GM23338 (cell line): ENCODE measurements at regions not wholly inside any gene's neighbourhood (a gene's known extent, or its start where the extent isn't known, plus 50 kb on each side); places are given as distances from the start of the nearest gene placed in this dataset.

Experiments
- ATAC-seq: fragments of 200-7000 bp; cut with Tn5 transposase; 3 replicates; pipeline ENCODE4 v1.9.1; 2020
- DNase-seq: peaks from one replicate; pipeline ENCODE4 v3.0.0-alpha.2; 2015; ENCODE audit warnings: low spot score
- H2AFZ ChIP-seq: fragments of 200-600 bp; sonication (generic); 2 replicates; pipeline ENCODE4 v1.8.0; 2016; ENCODE audit warnings: antibody characterized with exemption, mild to moderate bottlenecking, moderate library complexity
- H3F3A ChIP-seq: fragments of 200-600 bp; sonication (generic); replicated peaks from 2 replicates; pipeline ENCODE4 v1.8.0; 2017; ENCODE audit warnings: antibody characterized with exemption, mixed run types, low read depth
- H3K27ac ChIP-seq: fragments of 200-600 bp; sonication (generic); 2 replicates; pipeline ENCODE4 v1.6.1; 2016; ENCODE audit warnings: low read depth
- H3K27me3 ChIP-seq: fragments of 200-600 bp; sonication (generic); 2 replicates; pipeline ENCODE4 v1.8.0; 2016; ENCODE audit warnings: mild to moderate bottlenecking, mixed run types, moderate library complexity; ENCODE audit not compliant: insufficient read depth
- H3K36me3 ChIP-seq: fragments of 200-600 bp; sonication (generic); 2 replicates; pipeline ENCODE4 v1.8.0; 2016; ENCODE audit warnings: mild to moderate bottlenecking; ENCODE audit not compliant: insufficient read depth
- H3K4me1 ChIP-seq: fragments of 200-600 bp; sonication (generic); 2 replicates; pipeline ENCODE4 v1.8.0; 2016; ENCODE audit warnings: mild to moderate bottlenecking, moderate library complexity; ENCODE audit not compliant: insufficient read depth
- H3K4me2 ChIP-seq: fragments of 200-600 bp; sonication (generic); 2 replicates; pipeline ENCODE4 v1.7.1; 2017; ENCODE audit warnings: mixed run types
- H3K4me3 ChIP-seq: fragments of 200-600 bp; sonication (generic); 2 replicates; pipeline ENCODE4 v1.6.1; 2016; ENCODE audit warnings: mixed run types
- H3K79me2 ChIP-seq: fragments of 200-600 bp; sonication (generic); replicated peaks from 2 replicates; pipeline ENCODE4 v1.8.0; 2017; ENCODE audit warnings: mild to moderate bottlenecking; ENCODE audit not compliant: insufficient read depth
- H3K9me2 ChIP-seq: fragments of 200-600 bp; sonication (generic); 2 replicates; pipeline ENCODE4 v1.8.0; 2017; ENCODE audit not compliant: insufficient read depth
- H4K20me1 ChIP-seq: fragments of 200-600 bp; sonication (generic); replicated peaks from 2 replicates; pipeline ENCODE4 v1.8.0; 2017; ENCODE audit warnings: mild to moderate bottlenecking; ENCODE audit not compliant: insufficient read depth
- H3K27ac Mint-ChIP-seq: 2 replicates; pipeline ENCODE4 v1.8.0; 2020; ENCODE audit warnings: inconsistent platforms, mild to moderate bottlenecking, moderate library complexity, mixed read lengths
- H3K27me3 Mint-ChIP-seq: 3 replicates; pipeline ENCODE4 v1.8.0; 2022; ENCODE audit warnings: low read depth, mild to moderate bottlenecking, moderate library complexity, mixed read lengths, inconsistent platforms; ENCODE audit not compliant: insufficient read depth, poor library complexity
- H3K36me3 Mint-ChIP-seq: 3 replicates; pipeline ENCODE4 v1.8.0; 2021; ENCODE audit warnings: low read depth, mild to moderate bottlenecking, inconsistent platforms, moderate library complexity, mixed read lengths
- H3K4me1 Mint-ChIP-seq: 3 replicates; pipeline ENCODE4 v1.8.0; 2020; ENCODE audit warnings: mild to moderate bottlenecking, inconsistent platforms, mixed read lengths
- H3K4me3 Mint-ChIP-seq: 3 replicates; pipeline ENCODE4 v1.8.0; 2021; ENCODE audit warnings: moderate library complexity, mild to moderate bottlenecking, inconsistent platforms, mixed read lengths
- H3K9me3 Mint-ChIP-seq: 3 replicates; pipeline ENCODE4 v1.8.0; 2020; ENCODE audit warnings: moderate library complexity, mild to moderate bottlenecking, inconsistent platforms, mixed read lengths
- CREB1 ChIP-seq: fragments of 250-450 bp; sonication (Bioruptor Pico); IDR thresholded peaks from 2 replicates; pipeline ENCODE4 v1.5.0; 2020; ENCODE audit warnings: low read depth, mild to moderate bottlenecking, moderate library complexity
- EZH2 ChIP-seq: fragments of 200-600 bp; sonication (generic); IDR thresholded peaks from one replicate; pipeline ENCODE4 v1.8.0; 2017; ENCODE audit warnings: antibody characterized with exemption, mild to moderate bottlenecking, low read depth; ENCODE audit not compliant: unreplicated experiment
- EZH2phosphoT487 ChIP-seq: fragments of 200-600 bp; sonication (generic); IDR thresholded peaks from one replicate; pipeline ENCODE4 v1.8.1; 2018; ENCODE audit warnings: antibody characterized with exemption; ENCODE audit not compliant: unreplicated experiment
- JUNB ChIP-seq: IDR thresholded peaks from one replicate; pipeline ENCODE4 v1.6.1; 2016; ENCODE audit warnings: antibody characterized with exemption; ENCODE audit not compliant: unreplicated experiment
- NANOG ChIP-seq: IDR thresholded peaks from 2 replicates; pipeline ENCODE4 v1.6.1; 2016; ENCODE audit warnings: antibody characterized with exemption, borderline replicate concordance
- POLR2AphosphoS5 ChIP-seq: IDR thresholded peaks from 2 replicates; pipeline ENCODE4 v1.6.1; 2016; ENCODE audit warnings: antibody characterized with exemption, low read depth
- STAT1 ChIP-seq: IDR thresholded peaks from one replicate; pipeline ENCODE4 v1.6.1; 2016; ENCODE audit warnings: antibody characterized with exemption; ENCODE audit not compliant: unreplicated experiment
- ZNF114 ChIP-seq: fragments of 250-450 bp; sonication (Bioruptor Pico); IDR thresholded peaks from 2 replicates; pipeline ENCODE4 v1.5.0; 2020; ENCODE audit warnings: mild to moderate bottlenecking, moderate library complexity
- ZNF331 ChIP-seq: fragments of 250-450 bp; sonication (Bioruptor Pico); IDR thresholded peaks from 2 replicates; pipeline ENCODE4 v1.5.0; 2020; ENCODE audit warnings: low read depth, mild to moderate bottlenecking, moderate library complexity
- TF ChIP-seq, protein P1 (sequence below): fragments of 250-450 bp; sonication (Bioruptor Pico); IDR thresholded peaks from 2 replicates; pipeline ENCODE4 v1.5.0; 2020; ENCODE audit warnings: mild to moderate bottlenecking, moderate library complexity
- TF ChIP-seq, protein P2 (sequence below): IDR thresholded peaks from 2 replicates; pipeline ENCODE4 v1.6.1; 2016; ENCODE audit warnings: antibody characterized with exemption
- TF ChIP-seq, protein P3 (sequence below): IDR thresholded peaks from one replicate; pipeline ENCODE4 v1.6.1; 2018; ENCODE audit warnings: antibody characterized with exemption; ENCODE audit not compliant: unreplicated experiment
- TF ChIP-seq, protein P4 (sequence below), 2 experiments: fragments of 200-600 bp in 1 of 2; sonication (generic) in 1 of 2; conservative IDR thresholded peaks; 2 replicates each; pipeline versions ENCODE4 v1.5.1 to v1.6.1; 2016 to 2017; ENCODE audit warnings: antibody characterized with exemption in 2 of 2, low read depth in 2 of 2, mild to moderate bottlenecking in 2 of 2, moderate library complexity in 1 of 2

DNA sequence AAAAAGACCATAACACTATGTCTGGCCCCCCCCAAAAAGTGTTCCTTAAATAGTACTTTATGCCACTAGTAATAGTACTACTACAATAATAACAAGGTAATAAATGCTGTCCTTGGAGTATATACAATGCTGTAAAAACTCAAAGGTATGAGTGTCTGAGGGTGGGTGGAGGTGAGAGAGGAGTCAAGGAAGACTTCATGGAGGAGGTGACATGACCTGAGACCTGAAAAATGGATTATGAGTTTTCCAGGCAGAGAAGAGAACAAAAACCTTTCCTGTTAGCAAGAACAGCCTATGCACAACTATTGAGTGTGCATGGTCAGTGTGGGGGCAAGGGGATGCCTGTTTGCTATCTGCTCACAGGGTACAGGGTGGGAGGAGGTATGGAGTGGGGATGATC lies 290.2 kb upstream of the USP24 start:
- H3K4me3 ChIP-seq = no peak overlapping the region
- TF ChIP-seq JUNB (no peak), NANOG (no peak), CREB1 (no peak), EZH2 (no peak), POLR2AphosphoS5 (no peak), ZNF114 (CRISPR knock-in tag) (no peak), EZH2phosphoT487 (no peak), ZNF331 (CRISPR knock-in tag) (no peak), STAT1 (no peak)
- TF ChIP-seq, protein P1, sequence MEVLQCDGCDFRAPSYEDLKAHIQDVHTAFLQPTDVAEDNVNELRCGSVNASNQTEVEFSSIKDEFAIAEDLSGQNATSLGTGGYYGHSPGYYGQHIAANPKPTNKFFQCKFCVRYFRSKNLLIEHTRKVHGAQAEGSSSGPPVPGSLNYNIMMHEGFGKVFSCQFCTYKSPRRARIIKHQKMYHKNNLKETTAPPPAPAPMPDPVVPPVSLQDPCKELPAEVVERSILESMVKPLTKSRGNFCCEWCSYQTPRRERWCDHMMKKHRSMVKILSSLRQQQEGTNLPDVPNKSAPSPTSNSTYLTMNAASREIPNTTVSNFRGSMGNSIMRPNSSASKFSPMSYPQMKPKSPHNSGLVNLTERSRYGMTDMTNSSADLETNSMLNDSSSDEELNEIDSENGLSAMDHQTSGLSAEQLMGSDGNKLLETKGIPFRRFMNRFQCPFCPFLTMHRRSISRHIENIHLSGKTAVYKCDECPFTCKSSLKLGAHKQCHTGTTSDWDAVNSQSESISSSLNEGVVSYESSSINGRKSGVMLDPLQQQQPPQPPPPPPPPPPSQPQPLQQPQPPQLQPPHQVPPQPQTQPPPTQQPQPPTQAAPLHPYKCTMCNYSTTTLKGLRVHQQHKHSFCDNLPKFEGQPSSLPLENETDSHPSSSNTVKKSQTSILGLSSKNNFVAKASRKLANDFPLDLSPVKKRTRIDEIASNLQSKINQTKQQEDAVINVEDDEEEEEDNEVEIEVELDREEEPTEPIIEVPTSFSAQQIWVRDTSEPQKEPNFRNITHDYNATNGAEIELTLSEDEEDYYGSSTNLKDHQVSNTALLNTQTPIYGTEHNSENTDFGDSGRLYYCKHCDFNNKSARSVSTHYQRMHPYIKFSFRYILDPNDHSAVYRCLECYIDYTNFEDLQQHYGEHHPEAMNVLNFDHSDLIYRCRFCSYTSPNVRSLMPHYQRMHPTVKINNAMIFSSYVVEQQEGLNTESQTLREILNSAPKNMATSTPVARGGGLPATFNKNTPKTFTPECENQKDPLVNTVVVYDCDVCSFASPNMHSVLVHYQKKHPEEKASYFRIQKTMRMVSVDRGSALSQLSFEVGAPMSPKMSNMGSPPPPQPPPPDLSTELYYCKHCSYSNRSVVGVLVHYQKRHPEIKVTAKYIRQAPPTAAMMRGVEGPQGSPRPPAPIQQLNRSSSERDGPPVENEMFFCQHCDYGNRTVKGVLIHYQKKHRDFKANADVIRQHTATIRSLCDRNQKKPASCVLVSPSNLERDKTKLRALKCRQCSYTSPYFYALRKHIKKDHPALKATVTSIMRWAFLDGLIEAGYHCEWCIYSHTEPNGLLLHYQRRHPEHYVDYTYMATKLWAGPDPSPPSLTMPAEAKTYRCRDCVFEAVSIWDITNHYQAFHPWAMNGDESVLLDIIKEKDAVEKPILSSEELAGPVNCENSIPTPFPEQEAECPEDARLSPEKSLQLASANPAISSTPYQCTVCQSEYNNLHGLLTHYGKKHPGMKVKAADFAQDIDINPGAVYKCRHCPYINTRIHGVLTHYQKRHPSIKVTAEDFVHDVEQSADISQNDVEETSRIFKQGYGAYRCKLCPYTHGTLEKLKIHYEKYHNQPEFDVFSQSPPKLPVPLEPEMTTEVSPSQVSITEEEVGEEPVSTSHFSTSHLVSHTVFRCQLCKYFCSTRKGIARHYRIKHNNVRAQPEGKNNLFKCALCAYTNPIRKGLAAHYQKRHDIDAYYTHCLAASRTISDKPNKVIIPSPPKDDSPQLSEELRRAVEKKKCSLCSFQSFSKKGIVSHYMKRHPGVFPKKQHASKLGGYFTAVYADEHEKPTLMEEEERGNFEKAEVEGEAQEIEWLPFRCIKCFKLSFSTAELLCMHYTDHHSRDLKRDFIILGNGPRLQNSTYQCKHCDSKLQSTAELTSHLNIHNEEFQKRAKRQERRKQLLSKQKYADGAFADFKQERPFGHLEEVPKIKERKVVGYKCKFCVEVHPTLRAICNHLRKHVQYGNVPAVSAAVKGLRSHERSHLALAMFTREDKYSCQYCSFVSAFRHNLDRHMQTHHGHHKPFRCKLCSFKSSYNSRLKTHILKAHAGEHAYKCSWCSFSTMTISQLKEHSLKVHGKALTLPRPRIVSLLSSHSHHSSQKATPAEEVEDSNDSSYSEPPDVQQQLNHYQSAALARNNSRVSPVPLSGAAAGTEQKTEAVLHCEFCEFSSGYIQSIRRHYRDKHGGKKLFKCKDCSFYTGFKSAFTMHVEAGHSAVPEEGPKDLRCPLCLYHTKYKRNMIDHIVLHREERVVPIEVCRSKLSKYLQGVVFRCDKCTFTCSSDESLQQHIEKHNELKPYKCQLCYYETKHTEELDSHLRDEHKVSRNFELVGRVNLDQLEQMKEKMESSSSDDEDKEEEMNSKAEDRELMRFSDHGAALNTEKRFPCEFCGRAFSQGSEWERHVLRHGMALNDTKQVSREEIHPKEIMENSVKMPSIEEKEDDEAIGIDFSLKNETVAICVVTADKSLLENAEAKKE = no peak
- TF ChIP-seq, protein P2, sequence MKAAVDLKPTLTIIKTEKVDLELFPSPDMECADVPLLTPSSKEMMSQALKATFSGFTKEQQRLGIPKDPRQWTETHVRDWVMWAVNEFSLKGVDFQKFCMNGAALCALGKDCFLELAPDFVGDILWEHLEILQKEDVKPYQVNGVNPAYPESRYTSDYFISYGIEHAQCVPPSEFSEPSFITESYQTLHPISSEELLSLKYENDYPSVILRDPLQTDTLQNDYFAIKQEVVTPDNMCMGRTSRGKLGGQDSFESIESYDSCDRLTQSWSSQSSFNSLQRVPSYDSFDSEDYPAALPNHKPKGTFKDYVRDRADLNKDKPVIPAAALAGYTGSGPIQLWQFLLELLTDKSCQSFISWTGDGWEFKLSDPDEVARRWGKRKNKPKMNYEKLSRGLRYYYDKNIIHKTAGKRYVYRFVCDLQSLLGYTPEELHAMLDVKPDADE = no peak
- TF ChIP-seq, protein P3, sequence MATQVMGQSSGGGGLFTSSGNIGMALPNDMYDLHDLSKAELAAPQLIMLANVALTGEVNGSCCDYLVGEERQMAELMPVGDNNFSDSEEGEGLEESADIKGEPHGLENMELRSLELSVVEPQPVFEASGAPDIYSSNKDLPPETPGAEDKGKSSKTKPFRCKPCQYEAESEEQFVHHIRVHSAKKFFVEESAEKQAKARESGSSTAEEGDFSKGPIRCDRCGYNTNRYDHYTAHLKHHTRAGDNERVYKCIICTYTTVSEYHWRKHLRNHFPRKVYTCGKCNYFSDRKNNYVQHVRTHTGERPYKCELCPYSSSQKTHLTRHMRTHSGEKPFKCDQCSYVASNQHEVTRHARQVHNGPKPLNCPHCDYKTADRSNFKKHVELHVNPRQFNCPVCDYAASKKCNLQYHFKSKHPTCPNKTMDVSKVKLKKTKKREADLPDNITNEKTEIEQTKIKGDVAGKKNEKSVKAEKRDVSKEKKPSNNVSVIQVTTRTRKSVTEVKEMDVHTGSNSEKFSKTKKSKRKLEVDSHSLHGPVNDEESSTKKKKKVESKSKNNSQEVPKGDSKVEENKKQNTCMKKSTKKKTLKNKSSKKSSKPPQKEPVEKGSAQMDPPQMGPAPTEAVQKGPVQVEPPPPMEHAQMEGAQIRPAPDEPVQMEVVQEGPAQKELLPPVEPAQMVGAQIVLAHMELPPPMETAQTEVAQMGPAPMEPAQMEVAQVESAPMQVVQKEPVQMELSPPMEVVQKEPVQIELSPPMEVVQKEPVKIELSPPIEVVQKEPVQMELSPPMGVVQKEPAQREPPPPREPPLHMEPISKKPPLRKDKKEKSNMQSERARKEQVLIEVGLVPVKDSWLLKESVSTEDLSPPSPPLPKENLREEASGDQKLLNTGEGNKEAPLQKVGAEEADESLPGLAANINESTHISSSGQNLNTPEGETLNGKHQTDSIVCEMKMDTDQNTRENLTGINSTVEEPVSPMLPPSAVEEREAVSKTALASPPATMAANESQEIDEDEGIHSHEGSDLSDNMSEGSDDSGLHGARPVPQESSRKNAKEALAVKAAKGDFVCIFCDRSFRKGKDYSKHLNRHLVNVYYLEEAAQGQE = no peak
- TF ChIP-seq, protein P4, sequence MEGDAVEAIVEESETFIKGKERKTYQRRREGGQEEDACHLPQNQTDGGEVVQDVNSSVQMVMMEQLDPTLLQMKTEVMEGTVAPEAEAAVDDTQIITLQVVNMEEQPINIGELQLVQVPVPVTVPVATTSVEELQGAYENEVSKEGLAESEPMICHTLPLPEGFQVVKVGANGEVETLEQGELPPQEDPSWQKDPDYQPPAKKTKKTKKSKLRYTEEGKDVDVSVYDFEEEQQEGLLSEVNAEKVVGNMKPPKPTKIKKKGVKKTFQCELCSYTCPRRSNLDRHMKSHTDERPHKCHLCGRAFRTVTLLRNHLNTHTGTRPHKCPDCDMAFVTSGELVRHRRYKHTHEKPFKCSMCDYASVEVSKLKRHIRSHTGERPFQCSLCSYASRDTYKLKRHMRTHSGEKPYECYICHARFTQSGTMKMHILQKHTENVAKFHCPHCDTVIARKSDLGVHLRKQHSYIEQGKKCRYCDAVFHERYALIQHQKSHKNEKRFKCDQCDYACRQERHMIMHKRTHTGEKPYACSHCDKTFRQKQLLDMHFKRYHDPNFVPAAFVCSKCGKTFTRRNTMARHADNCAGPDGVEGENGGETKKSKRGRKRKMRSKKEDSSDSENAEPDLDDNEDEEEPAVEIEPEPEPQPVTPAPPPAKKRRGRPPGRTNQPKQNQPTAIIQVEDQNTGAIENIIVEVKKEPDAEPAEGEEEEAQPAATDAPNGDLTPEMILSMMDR (conservative IDR thresholded peaks at IDR 0.05; ENCODE audit: low read depth in 2 of 2) = no peak
- ATAC-seq (no peak), DNase-seq (no peak)
- no peak overlapping the region for H3K27ac Mint-ChIP-seq
- H3K27ac ChIP-seq = no peak overlapping the region
- H3K79me2 ChIP-seq = no peaks in the 10 kb centered on the region
- no peaks in the 10 kb centered on the region for H3K9me3 Mint-ChIP-seq
- no peaks in the 10 kb centered on the region for H3K27me3 ChIP-seq
- H3K36me3 ChIP-seq = no peaks in the 10 kb centered on the region
- H3K4me1 ChIP-seq = no peaks in the 10 kb centered on the region
- H4K20me1 ChIP-seq = no peaks in the 10 kb centered on the region
- H3K9me2 ChIP-seq = no peaks in the 10 kb centered on the region
- H2AFZ ChIP-seq = no peak overlapping the region
- no peaks in the 10 kb centered on the region for H3F3A ChIP-seq
- no peaks in the 10 kb centered on the region for H3K36me3 Mint-ChIP-seq
- no peak overlapping the region for H3K4me2 ChIP-seq
- peaks cover 2% of the 10 kb centered on the region for H3K27me3 Mint-ChIP-seq
- no peak overlapping the region for H3K4me3 Mint-ChIP-seq
- no peaks in the 10 kb centered on the region for H3K4me1 Mint-ChIP-seq
